HEK293 (cell line): ENCODE measurements at regions not wholly inside any gene's neighbourhood (a gene's known extent, or its start where the extent isn't known, plus 50 kb on each side); places are given as distances from the start of the nearest gene placed in this dataset.

Source experiments
- CTCF ChIA-PET: fragments of 350-600 bp; formaldehyde crosslinking; extraction: SDS; loops from one replicate; lab custom pipeline; 2021; ENCODE audit warnings: antibody characterized with exemption; lab: Yijun Ruan, JAX
- POLR2A ChIA-PET: fragments of 300-600 bp; formaldehyde crosslinking; extraction: SDS; loops from one replicate; lab custom pipeline; 2020; ENCODE audit warnings: antibody characterized with exemption, inconsistent platforms; lab: Yijun Ruan, JAX
- H3K27ac ChIP-seq: fragments of 200-500 bp; sonication (Bioruptor generic); 2 replicates; pipeline ENCODE4 v1.5.1; 2014; ENCODE audit warnings: low read depth, low read length, control low read depth, inconsistent platforms; ENCODE audit errors: extremely low read depth
- H3K36me3 ChIP-seq, 2 experiments: fragments of 200-500 bp in 1 of 2; sonication (Bioruptor generic) in 1 of 2; 1 replicate in 1 of 2; 2 replicates in 1 of 2; pipeline ENCODE4 v1.5.1; 2014 to 2017; ENCODE audit warnings: inconsistent platforms in 2 of 2, low read length in 2 of 2; ENCODE audit not compliant: control insufficient read depth in 2 of 2, insufficient read depth in 1 of 2
- H3K4me1 ChIP-seq: fragments of 200-500 bp; sonication (Bioruptor generic); 2 replicates; pipeline ENCODE4 v1.5.1; 2014; ENCODE audit warnings: mild to moderate bottlenecking, low read length, inconsistent platforms; ENCODE audit not compliant: control insufficient read depth, insufficient read depth
- H3K4me3 ChIP-seq: 2 replicates; pipeline ENCODE4 v1.5.1; 2011; ENCODE audit warnings: low read depth, mild to moderate bottlenecking, control low read depth, low read length, moderate library complexity
- H3K9me3 ChIP-seq: fragments of 200-500 bp; sonication (Bioruptor generic); 2 replicates; pipeline ENCODE4 v1.5.1; 2014; ENCODE audit warnings: low read depth, low read length, inconsistent platforms; ENCODE audit not compliant: control insufficient read depth, insufficient read depth
- ELK4 ChIP-seq: IDR thresholded peaks from 2 replicates; pipeline ENCODE4 v1.6.1; 2011; ENCODE audit warnings: mild to moderate bottlenecking, low read depth, low read length, borderline replicate concordance
- KLF7 ChIP-seq: fragments of 450-650 bp; formaldehyde crosslinking; IDR thresholded peaks from 2 replicates; pipeline ENCODE4 v1.5.1; 2016; ENCODE audit warnings: missing biosample characterization, missing genetic modification characterization, borderline replicate concordance
- PATZ1 ChIP-seq: fragments of 450-650 bp; formaldehyde crosslinking; IDR thresholded peaks from 2 replicates; pipeline ENCODE4 v1.5.1; 2016; ENCODE audit warnings: missing biosample characterization, missing genetic modification characterization
- REST ChIP-seq: fragments of 450-650 bp; formaldehyde crosslinking; IDR thresholded peaks from 2 replicates; pipeline ENCODE4 v1.5.1; 2016; ENCODE audit warnings: missing biosample characterization, missing genetic modification characterization
- ZFP41 ChIP-seq: fragments of 450-650 bp; formaldehyde crosslinking; IDR thresholded peaks from 2 replicates; pipeline ENCODE4 v1.5.1; 2016; ENCODE audit warnings: missing biosample characterization, missing genetic modification characterization, borderline replicate concordance
- ZNF112 ChIP-seq: fragments of 450-650 bp; formaldehyde crosslinking; IDR thresholded peaks from 2 replicates; pipeline ENCODE4 v1.5.0; 2017; ENCODE audit warnings: missing biosample characterization, missing genetic modification characterization
- ZNF221 ChIP-seq: fragments of 450-650 bp; formaldehyde crosslinking; IDR thresholded peaks from 2 replicates; pipeline ENCODE4 v1.5.1; 2017; ENCODE audit warnings: missing biosample characterization, missing genetic modification characterization, borderline replicate concordance
- ZNF266 ChIP-seq: fragments of 450-650 bp; formaldehyde crosslinking; IDR thresholded peaks from 2 replicates; pipeline ENCODE4 v1.5.1; 2016; ENCODE audit warnings: missing biosample characterization, missing genetic modification characterization, low read depth
- ZNF274 ChIP-seq, 2 experiments: fragments of 200-500 bp in 1 of 2; fragments of 450-650 bp in 1 of 2; sonication (Bioruptor generic) in 1 of 2; formaldehyde crosslinking in 1 of 2; IDR thresholded peaks; 2 replicates each; pipeline versions ENCODE4 v1.5.1 to v1.6.1; 2014 to 2016; ENCODE audit warnings: borderline replicate concordance in 1 of 2, inconsistent platforms in 1 of 2, low read length in 1 of 2, missing biosample characterization in 1 of 2, missing genetic modification characterization in 1 of 2
- ZNF302 ChIP-seq: fragments of 450-650 bp; formaldehyde crosslinking; IDR thresholded peaks from 2 replicates; pipeline ENCODE4 v1.5.1; 2016; ENCODE audit warnings: missing biosample characterization, missing genetic modification characterization, low read depth
- ZNF362 ChIP-seq: fragments of 450-650 bp; formaldehyde crosslinking; IDR thresholded peaks from 2 replicates; pipeline ENCODE4 v1.5.1; 2016; ENCODE audit warnings: missing biosample characterization, missing genetic modification characterization
- ZNF404 ChIP-seq: fragments of 450-650 bp; formaldehyde crosslinking; IDR thresholded peaks from 2 replicates; pipeline ENCODE4 v1.5.1; 2017; ENCODE audit warnings: missing biosample characterization, missing genetic modification characterization
- ZNF623 ChIP-seq: fragments of 450-650 bp; formaldehyde crosslinking; IDR thresholded peaks from 2 replicates; pipeline ENCODE4 v1.5.1; 2016; ENCODE audit warnings: missing biosample characterization, missing genetic modification characterization
- ZNF629 ChIP-seq: fragments of 450-650 bp; formaldehyde crosslinking; IDR thresholded peaks from 2 replicates; pipeline ENCODE4 v1.5.1; 2017; ENCODE audit warnings: missing biosample characterization, missing genetic modification characterization
- ZNF654 ChIP-seq: fragments of 450-650 bp; formaldehyde crosslinking; IDR thresholded peaks from 2 replicates; pipeline ENCODE4 v1.5.1; 2016; ENCODE audit warnings: low read depth, missing biosample characterization, missing genetic modification characterization
- ZNF677 ChIP-seq: fragments of 450-650 bp; IDR thresholded peaks from 2 replicates; pipeline ENCODE4 v1.5.0; 2018; ENCODE audit warnings: missing biosample characterization, mild to moderate bottlenecking, missing genetic modification characterization, moderate library complexity
- ZNF707 ChIP-seq: fragments of 450-650 bp; formaldehyde crosslinking; IDR thresholded peaks from 2 replicates; pipeline ENCODE4 v1.5.1; 2016; ENCODE audit warnings: missing biosample characterization, missing genetic modification characterization
- ZSCAN23 ChIP-seq: fragments of 450-650 bp; formaldehyde crosslinking; IDR thresholded peaks from 2 replicates; pipeline ENCODE4 v1.5.1; 2016; ENCODE audit warnings: missing biosample characterization, missing genetic modification characterization
- ZXDB ChIP-seq: fragments of 450-650 bp; formaldehyde crosslinking; IDR thresholded peaks from 2 replicates; pipeline ENCODE4 v1.5.1; 2016; ENCODE audit warnings: missing biosample characterization, missing genetic modification characterization
- TF ChIP-seq, protein P1 (sequence below): fragments of 450-650 bp; formaldehyde crosslinking; IDR thresholded peaks from 2 replicates; pipeline ENCODE4 v1.5.1; 2017; ENCODE audit warnings: missing biosample characterization, missing genetic modification characterization

GRCh38 chr1:63115527-63115926 is 206.8 kb upstream of the FOXD3 start:
- no peaks in the 10 kb centered on the region for H3K36me3 ChIP-seq
- ChIA-PET CTCF (no interaction called here), POLR2A (no interaction called here)
- no peak overlapping the region for H3K27ac ChIP-seq
- H3K4me1 ChIP-seq = no peaks in the 10 kb centered on the region
- H3K9me3 ChIP-seq = no peaks in the 10 kb centered on the region
- no peak for TF ChIP-seq ZNF274 (IDR thresholded peaks at IDR 0.05; ENCODE audit: low read length)
- no peak for TF ChIP-seq ZNF274 (tag by site-specific recombination; IDR thresholded peaks at IDR 0.05; ENCODE audit: borderline replicate concordance)
- TF ChIP-seq ZNF654 (tag by site-specific recombination) = no peak
- no peak for TF ChIP-seq ZNF629 (tag by site-specific recombination)
- TF ChIP-seq ZSCAN23 (tag by site-specific recombination) = no peak
- no peak for TF ChIP-seq ELK4
- no peak for TF ChIP-seq REST (tag by site-specific recombination)
- TF ChIP-seq ZNF623 (tag by site-specific recombination) = no peak
- no peak for TF ChIP-seq PATZ1 (tag by site-specific recombination)
- TF ChIP-seq ZNF707 (tag by site-specific recombination) = no peak
- TF ChIP-seq ZFP41 (tag by site-specific recombination) = no peak
- TF ChIP-seq, protein P1, sequence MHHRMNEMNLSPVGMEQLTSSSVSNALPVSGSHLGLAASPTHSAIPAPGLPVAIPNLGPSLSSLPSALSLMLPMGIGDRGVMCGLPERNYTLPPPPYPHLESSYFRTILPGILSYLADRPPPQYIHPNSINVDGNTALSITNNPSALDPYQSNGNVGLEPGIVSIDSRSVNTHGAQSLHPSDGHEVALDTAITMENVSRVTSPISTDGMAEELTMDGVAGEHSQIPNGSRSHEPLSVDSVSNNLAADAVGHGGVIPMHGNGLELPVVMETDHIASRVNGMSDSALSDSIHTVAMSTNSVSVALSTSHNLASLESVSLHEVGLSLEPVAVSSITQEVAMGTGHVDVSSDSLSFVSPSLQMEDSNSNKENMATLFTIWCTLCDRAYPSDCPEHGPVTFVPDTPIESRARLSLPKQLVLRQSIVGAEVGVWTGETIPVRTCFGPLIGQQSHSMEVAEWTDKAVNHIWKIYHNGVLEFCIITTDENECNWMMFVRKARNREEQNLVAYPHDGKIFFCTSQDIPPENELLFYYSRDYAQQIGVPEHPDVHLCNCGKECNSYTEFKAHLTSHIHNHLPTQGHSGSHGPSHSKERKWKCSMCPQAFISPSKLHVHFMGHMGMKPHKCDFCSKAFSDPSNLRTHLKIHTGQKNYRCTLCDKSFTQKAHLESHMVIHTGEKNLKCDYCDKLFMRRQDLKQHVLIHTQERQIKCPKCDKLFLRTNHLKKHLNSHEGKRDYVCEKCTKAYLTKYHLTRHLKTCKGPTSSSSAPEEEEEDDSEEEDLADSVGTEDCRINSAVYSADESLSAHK (tag by site-specific recombination) = no peak
- TF ChIP-seq ZNF362 (tag by site-specific recombination) = no peak
- TF ChIP-seq ZNF266 (tag by site-specific recombination) = no peak
- no peak for TF ChIP-seq ZNF404 (tag by site-specific recombination)
- TF ChIP-seq ZXDB (tag by site-specific recombination) = no peak
- no peak for TF ChIP-seq ZNF302
- no peak for TF ChIP-seq ZNF112 (tag by site-specific recombination)
- TF ChIP-seq ZNF677 (tag by site-specific recombination) = no peak
- TF ChIP-seq KLF7 (tag by site-specific recombination) = no peak
- no peak for TF ChIP-seq ZNF221 (tag by site-specific recombination)
- H3K4me3 ChIP-seq = no peak overlapping the region
